MM.1S (cell line): ENCODE measurements at regions not wholly inside any gene's neighbourhood (a gene's known extent, or its start where the extent isn't known, plus 50 kb on each side); places are given as distances from the start of the nearest gene placed in this dataset.

Experiments used
- CTCF ChIP-seq: fragments of 300-600 bp; sonication (generic); IDR thresholded peaks from 2 replicates; pipeline ENCODE4 v1.5.1; 2016; ENCODE audit warnings: antibody characterized with exemption, low read length, mixed read lengths
- EZH2 ChIP-seq: fragments of 300-600 bp; sonication (generic); optimal IDR thresholded peaks from 2 replicates; pipeline ENCODE3; 2017; ENCODE audit warnings: low read depth, mild to moderate bottlenecking, antibody characterized with exemption, low read length, mixed read lengths
- EZH2phosphoT487 ChIP-seq: fragments of 300-600 bp; sonication (generic); IDR thresholded peaks from 2 replicates; pipeline ENCODE4 v1.6.1; 2018; ENCODE audit warnings: antibody characterized with exemption, low read length

GRCh38 chr6:44627091-44627882 is 239.8 kb downstream of the CDC5L start:
- no peak for TF ChIP-seq CTCF
- no peak for TF ChIP-seq EZH2phosphoT487
- no peak for TF ChIP-seq EZH2
